ENCODE measurements at regions not wholly inside any gene's neighbourhood (a gene's known extent, or its start where the extent isn't known, plus 50 kb on each side); places are given as distances from the start of the nearest gene placed in this dataset.
A peak's percentile ranks its signal among the peaks of the same experiment; 100 is the strongest.
"Not testable (repeated sequence)": the region's sequence is repeated elsewhere in the genome, so short reads cannot be mapped to it uniquely, and the experiment has no call there.

- DNase-seq (ENCODE audit: low read depth), result no peak
These were observed 53.8 kb upstream of the C2CD4B start for GRCh38 chr15:62218841-62219240.

- DNase-seq (ENCODE audit: low read depth), result no peak
These were observed 54.7 kb upstream of the C2CD4B start for GRCh38 chr15:62219799-62220198.

- no peak for DNase-seq (ENCODE audit: low read depth)
These were observed 57.9 kb upstream of the C2CD4B start for GRCh38 chr15:62223020-62223419.

GRCh38 chr15:62228604-62229003, 63.5 kb upstream of the C2CD4B start:
- no peak for DNase-seq (ENCODE audit: low read depth)

GRCh38 chr15:62231856-62232255, 66.8 kb upstream of the C2CD4B start:
- DNase-seq (ENCODE audit: low read depth), result no peak

GRCh38 chr15:62240121-62241096, 75.3 kb upstream of the C2CD4B start:
- DNase-seq (ENCODE audit: low read depth), result no peak

GRCh38 chr15:62241135-62241770, 76.2 kb upstream of the C2CD4B start:
- DNase-seq (ENCODE audit: low read depth), result no peak

- DNase-seq (ENCODE audit: low read depth), result no peak
These were observed 77.9 kb upstream of the C2CD4B start for GRCh38 chr15:62242999-62243398.

- no peak for DNase-seq (ENCODE audit: low read depth)
These were observed 79.7 kb upstream of the C2CD4B start for GRCh38 chr15:62244762-62245161.

GRCh38 chr15:62248277-62248984, 83.3 kb upstream of the C2CD4B start:
- DNase-seq (ENCODE audit: low read depth), result no peak

- no peak for DNase-seq (ENCODE audit: low read depth)
These were observed 84.4 kb upstream of the C2CD4B start for GRCh38 chr15:62249501-62249900.

GRCh38 chr15:62250186-62250585, 85.1 kb upstream of the C2CD4B start:
- DNase-seq (ENCODE audit: low read depth), result no peak

- DNase-seq (ENCODE audit: low read depth), result no peak
These were observed 85.9 kb upstream of the C2CD4B start for GRCh38 chr15:62250978-62251377.

GRCh38 chr15:62253294-62253693, 88.2 kb upstream of the C2CD4B start:
- DNase-seq (ENCODE audit: low read depth), result no peak

GRCh38 chr15:62254137-62254934, 89.3 kb upstream of the C2CD4B start:
- peak; percentile 24 for DNase-seq (ENCODE audit: low read depth)

- DNase-seq (ENCODE audit: low read depth), result not testable (repeated sequence)
These were observed 91.3 kb upstream of the C2CD4B start for GRCh38 chr15:62256430-62256829.

- DNase-seq (ENCODE audit: low read depth), result no peak
These were observed 93.0 kb upstream of the C2CD4B start for GRCh38 chr15:62257996-62258521.

GRCh38 chr15:62262305-62262941, 97.3 kb upstream of the C2CD4B start:
- DNase-seq (ENCODE audit: low read depth), result no peak

- no peak for DNase-seq (ENCODE audit: low read depth)
These were observed 99.1 kb upstream of the C2CD4B start for GRCh38 chr15:62264196-62264595.

GRCh38 chr15:62269504-62269903, 104.4 kb upstream of the C2CD4B start:
- DNase-seq (ENCODE audit: low read depth), result no peak

Data from stromal cell of bone marrow (primary cell).